ENCODE measurements at regions not wholly inside any gene's neighbourhood (a gene's known extent, or its start where the extent isn't known, plus 50 kb on each side); places are given as distances from the start of the nearest gene placed in this dataset.

DNA sequence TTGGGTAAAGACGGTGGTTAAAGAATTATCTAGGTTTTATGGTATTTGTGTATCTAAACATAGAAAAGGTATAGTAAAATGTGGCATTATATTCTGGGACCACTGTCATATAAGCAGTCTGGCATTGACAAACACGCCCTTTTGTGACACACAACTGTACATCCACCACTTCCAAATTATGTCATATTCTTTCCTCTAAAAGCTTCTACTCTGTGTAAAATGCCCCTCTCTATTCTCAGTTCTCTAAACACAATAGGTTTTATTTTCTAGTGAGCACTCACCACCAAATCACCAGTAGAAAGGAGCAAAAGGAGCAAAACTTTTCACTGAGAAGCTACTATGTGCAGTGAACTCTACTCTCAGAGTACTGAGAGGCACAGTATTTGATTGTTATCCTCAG lies 88.1 kb upstream of the PIEZO2 start:
- no peak for TF ChIP-seq POLR2A (IDR thresholded peaks at IDR 0.05)
- TF ChIP-seq, protein P1, sequence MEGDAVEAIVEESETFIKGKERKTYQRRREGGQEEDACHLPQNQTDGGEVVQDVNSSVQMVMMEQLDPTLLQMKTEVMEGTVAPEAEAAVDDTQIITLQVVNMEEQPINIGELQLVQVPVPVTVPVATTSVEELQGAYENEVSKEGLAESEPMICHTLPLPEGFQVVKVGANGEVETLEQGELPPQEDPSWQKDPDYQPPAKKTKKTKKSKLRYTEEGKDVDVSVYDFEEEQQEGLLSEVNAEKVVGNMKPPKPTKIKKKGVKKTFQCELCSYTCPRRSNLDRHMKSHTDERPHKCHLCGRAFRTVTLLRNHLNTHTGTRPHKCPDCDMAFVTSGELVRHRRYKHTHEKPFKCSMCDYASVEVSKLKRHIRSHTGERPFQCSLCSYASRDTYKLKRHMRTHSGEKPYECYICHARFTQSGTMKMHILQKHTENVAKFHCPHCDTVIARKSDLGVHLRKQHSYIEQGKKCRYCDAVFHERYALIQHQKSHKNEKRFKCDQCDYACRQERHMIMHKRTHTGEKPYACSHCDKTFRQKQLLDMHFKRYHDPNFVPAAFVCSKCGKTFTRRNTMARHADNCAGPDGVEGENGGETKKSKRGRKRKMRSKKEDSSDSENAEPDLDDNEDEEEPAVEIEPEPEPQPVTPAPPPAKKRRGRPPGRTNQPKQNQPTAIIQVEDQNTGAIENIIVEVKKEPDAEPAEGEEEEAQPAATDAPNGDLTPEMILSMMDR (IDR thresholded peaks at IDR 0.05): no peak

Data from right lobe of liver (tissue), 4 donors.